ENCODE measurements at regions not wholly inside any gene's neighbourhood (a gene's known extent, or its start where the extent isn't known, plus 50 kb on each side); places are given as distances from the start of the nearest gene placed in this dataset.

- Mint-ChIP-seq H3K4me3 (ENCODE audit: unreplicated experiment) (no peak overlapping the region), H3K4me1 (ENCODE audit: low read depth, unreplicated experiment) (no peaks in the 10 kb centered on the region), H3K27ac (ENCODE audit: unreplicated experiment) (no peak overlapping the region), H3K9me3 (ENCODE audit: unreplicated experiment) (no peaks in the 10 kb centered on the region), H3K27me3 (ENCODE audit: low read depth, unreplicated experiment) (no peaks in the 10 kb centered on the region), H3K36me3 (ENCODE audit: low read depth, unreplicated experiment) (no peaks in the 10 kb centered on the region)
- no peak overlapping the region for H3K27ac ChIP-seq (ENCODE audit: low read depth, low read length)
- H3K4me1 ChIP-seq (ENCODE audit: insufficient read depth, low read length): no peaks in the 10 kb centered on the region
- H3K9ac ChIP-seq (ENCODE audit: low read length): no peak overlapping the region
- no peaks in the 10 kb centered on the region for H4K20me1 ChIP-seq (ENCODE audit: insufficient read depth, low read length)
- H3K4me3 ChIP-seq (ENCODE audit: insufficient read depth, low read depth, low read length): no peak overlapping the region
- no peaks in the 10 kb centered on the region for H3K9me3 ChIP-seq (ENCODE audit: insufficient read depth, low read depth, low read length)
- H3K4me2 ChIP-seq (ENCODE audit: low read length): no peak overlapping the region
- no peaks in the 10 kb centered on the region for H3K27me3 ChIP-seq (ENCODE audit: insufficient read depth, low read length)
- no peaks in the 10 kb centered on the region for H3K79me2 ChIP-seq (ENCODE audit: insufficient read depth, low read length)
- no peak overlapping the region for H2AFZ ChIP-seq (ENCODE audit: low read depth, low read length)
- TF ChIP-seq EZH2 (IDR thresholded peaks at IDR 0.05; ENCODE audit: insufficient read depth, low read length): no peak
- TF ChIP-seq, protein P1, sequence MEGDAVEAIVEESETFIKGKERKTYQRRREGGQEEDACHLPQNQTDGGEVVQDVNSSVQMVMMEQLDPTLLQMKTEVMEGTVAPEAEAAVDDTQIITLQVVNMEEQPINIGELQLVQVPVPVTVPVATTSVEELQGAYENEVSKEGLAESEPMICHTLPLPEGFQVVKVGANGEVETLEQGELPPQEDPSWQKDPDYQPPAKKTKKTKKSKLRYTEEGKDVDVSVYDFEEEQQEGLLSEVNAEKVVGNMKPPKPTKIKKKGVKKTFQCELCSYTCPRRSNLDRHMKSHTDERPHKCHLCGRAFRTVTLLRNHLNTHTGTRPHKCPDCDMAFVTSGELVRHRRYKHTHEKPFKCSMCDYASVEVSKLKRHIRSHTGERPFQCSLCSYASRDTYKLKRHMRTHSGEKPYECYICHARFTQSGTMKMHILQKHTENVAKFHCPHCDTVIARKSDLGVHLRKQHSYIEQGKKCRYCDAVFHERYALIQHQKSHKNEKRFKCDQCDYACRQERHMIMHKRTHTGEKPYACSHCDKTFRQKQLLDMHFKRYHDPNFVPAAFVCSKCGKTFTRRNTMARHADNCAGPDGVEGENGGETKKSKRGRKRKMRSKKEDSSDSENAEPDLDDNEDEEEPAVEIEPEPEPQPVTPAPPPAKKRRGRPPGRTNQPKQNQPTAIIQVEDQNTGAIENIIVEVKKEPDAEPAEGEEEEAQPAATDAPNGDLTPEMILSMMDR (IDR thresholded peaks at IDR 0.05; ENCODE audit: insufficient read depth, low read depth, low read length): no peak
- FAIRE-seq (no peak), DNase-seq (ENCODE audit: low read depth) (no peak)
- H3K36me3 ChIP-seq (ENCODE audit: insufficient read depth, low read length): no peaks in the 10 kb centered on the region
Measured at GRCh38 chr17:13688716-13689115, 87.0 kb upstream of the HS3ST3A1 start.

DNA sequence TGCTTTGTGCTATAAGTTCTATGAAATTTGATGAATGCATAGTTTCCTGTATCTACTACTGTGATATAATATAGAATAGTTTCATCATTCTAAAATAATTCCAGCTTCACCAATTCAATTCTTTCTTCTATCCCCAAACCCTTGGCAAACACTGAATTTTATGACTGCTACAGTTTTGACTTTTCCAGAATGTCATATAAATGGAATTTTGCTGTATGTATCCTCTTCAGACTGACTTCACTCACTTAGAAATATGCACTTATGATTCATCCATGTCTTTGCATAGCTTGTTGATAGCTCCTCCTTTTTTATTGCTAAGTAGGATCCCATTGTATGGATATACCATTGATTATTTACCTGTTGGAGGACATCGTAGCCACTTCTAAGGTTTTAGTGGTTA lies 89.1 kb upstream of the HS3ST3A1 start:
- H3K27ac ChIP-seq (ENCODE audit: low read depth, low read length): no peak overlapping the region
- no peaks in the 10 kb centered on the region for H3K27me3 ChIP-seq (ENCODE audit: insufficient read depth, low read length)
- no peak for DNase-seq (ENCODE audit: low read depth)
- H2AFZ ChIP-seq (ENCODE audit: low read depth, low read length): no peak overlapping the region
- TF ChIP-seq, protein P1 (IDR thresholded peaks at IDR 0.05; ENCODE audit: insufficient read depth, low read depth, low read length): no peak
- TF ChIP-seq EZH2 (IDR thresholded peaks at IDR 0.05; ENCODE audit: insufficient read depth, low read length): no peak
- no peak overlapping the region for H3K4me3 Mint-ChIP-seq (ENCODE audit: unreplicated experiment)
- FAIRE-seq: no peak
- no peaks in the 10 kb centered on the region for H3K9me3 ChIP-seq (ENCODE audit: insufficient read depth, low read depth, low read length)
- H3K4me2 ChIP-seq (ENCODE audit: low read length): no peak overlapping the region
- no peaks in the 10 kb centered on the region for H3K36me3 Mint-ChIP-seq (ENCODE audit: low read depth, unreplicated experiment)
- no peaks in the 10 kb centered on the region for H3K36me3 ChIP-seq (ENCODE audit: insufficient read depth, low read length)
- no peak overlapping the region for H3K4me3 ChIP-seq (ENCODE audit: insufficient read depth, low read depth, low read length)
- no peaks in the 10 kb centered on the region for H3K4me1 Mint-ChIP-seq (ENCODE audit: low read depth, unreplicated experiment)
- H4K20me1 ChIP-seq (ENCODE audit: insufficient read depth, low read length): no peaks in the 10 kb centered on the region
- H3K27me3 Mint-ChIP-seq (ENCODE audit: low read depth, unreplicated experiment): no peaks in the 10 kb centered on the region
- no peaks in the 10 kb centered on the region for H3K9me3 Mint-ChIP-seq (ENCODE audit: unreplicated experiment)
- H3K27ac Mint-ChIP-seq (ENCODE audit: unreplicated experiment): no peak overlapping the region
- no peaks in the 10 kb centered on the region for H3K4me1 ChIP-seq (ENCODE audit: insufficient read depth, low read length)
- no peak overlapping the region for H3K9ac ChIP-seq (ENCODE audit: low read length)
- H3K79me2 ChIP-seq (ENCODE audit: insufficient read depth, low read length): no peaks in the 10 kb centered on the region

DNA sequence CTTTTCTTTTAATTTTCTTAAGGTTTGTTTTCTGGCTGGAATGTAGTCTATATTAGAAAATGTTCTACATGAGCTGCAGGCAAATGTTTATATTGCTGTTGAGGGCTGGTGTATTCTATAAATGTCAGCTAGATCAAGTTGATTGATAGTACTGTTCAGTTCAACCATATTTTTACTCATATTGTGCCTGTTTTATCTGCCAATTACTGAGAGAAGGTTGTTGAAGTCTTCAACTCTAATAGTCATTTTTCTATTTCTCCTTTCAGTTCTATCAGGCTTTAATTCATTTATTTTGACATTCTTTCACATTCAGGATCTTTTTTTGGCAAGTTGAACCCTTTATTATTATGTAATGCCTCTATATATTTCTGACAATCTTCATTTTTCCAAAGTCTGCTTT lies 93.2 kb upstream of the HS3ST3A1 start:
- no peak overlapping the region for H3K4me2 ChIP-seq (ENCODE audit: low read length)
- H3K9me3 Mint-ChIP-seq (ENCODE audit: unreplicated experiment): peaks cover 4% of the 10 kb centered on the region
- TF ChIP-seq, protein P1 (IDR thresholded peaks at IDR 0.05; ENCODE audit: insufficient read depth, low read depth, low read length): no peak
- TF ChIP-seq EZH2 (IDR thresholded peaks at IDR 0.05; ENCODE audit: insufficient read depth, low read length): no peak

More for the DNA sequence above, 93.2 kb upstream of the HS3ST3A1 start:
- DNase-seq (ENCODE audit: low read depth) (no peak), FAIRE-seq (no peak)
- Mint-ChIP-seq H3K4me1 (ENCODE audit: low read depth, unreplicated experiment) (no peaks in the 10 kb centered on the region), H3K27ac (ENCODE audit: unreplicated experiment) (no peak overlapping the region), H3K27me3 (ENCODE audit: low read depth, unreplicated experiment) (no peaks in the 10 kb centered on the region), H3K36me3 (ENCODE audit: low read depth, unreplicated experiment) (no peaks in the 10 kb centered on the region), H3K4me3 (ENCODE audit: unreplicated experiment) (no peak overlapping the region)
- Histone ChIP-seq H3K9me3 (ENCODE audit: insufficient read depth, low read depth, low read length) (no peaks in the 10 kb centered on the region), H2AFZ (ENCODE audit: low read depth, low read length) (no peak overlapping the region), H3K27me3 (ENCODE audit: insufficient read depth, low read length) (no peaks in the 10 kb centered on the region), H4K20me1 (ENCODE audit: insufficient read depth, low read length) (no peaks in the 10 kb centered on the region), H3K36me3 (ENCODE audit: insufficient read depth, low read length) (no peaks in the 10 kb centered on the region), H3K79me2 (ENCODE audit: insufficient read depth, low read length) (no peaks in the 10 kb centered on the region), H3K4me3 (ENCODE audit: insufficient read depth, low read depth, low read length) (no peak overlapping the region), H3K4me1 (ENCODE audit: insufficient read depth, low read length) (no peaks in the 10 kb centered on the region), H3K9ac (ENCODE audit: low read length) (no peak overlapping the region), H3K27ac (ENCODE audit: low read depth, low read length) (no peak overlapping the region)
